ENCODE measurements at regions not wholly inside any gene's neighbourhood (a gene's known extent, or its start where the extent isn't known, plus 50 kb on each side); places are given as distances from the start of the nearest gene placed in this dataset.
"Not testable (repeated sequence)": the region's sequence is repeated elsewhere in the genome, so short reads cannot be mapped to it uniquely, and the experiment has no call there.

DNA sequence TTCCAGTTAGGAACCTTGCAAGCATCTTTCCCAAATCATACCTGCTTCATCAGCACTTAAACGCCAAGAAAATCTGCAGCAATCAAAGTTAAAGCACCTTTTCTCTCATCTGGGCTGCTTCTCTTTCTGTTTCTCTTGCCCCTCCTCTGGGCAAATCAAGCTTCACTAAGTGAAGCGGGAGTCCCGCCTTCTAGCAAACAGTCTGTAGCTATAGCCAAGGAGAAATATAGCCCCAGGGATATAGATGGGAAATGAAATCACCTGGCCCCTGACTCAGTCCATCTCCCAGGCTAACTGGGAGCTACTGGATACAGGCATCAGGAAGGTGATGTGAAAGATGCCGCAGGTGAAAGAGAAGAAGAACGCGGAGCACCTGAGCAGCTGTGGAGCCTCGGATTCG, 481.9 kb downstream of the C6orf118 start:
- no peak for DNase-seq (ENCODE audit: low spot score)

DNA sequence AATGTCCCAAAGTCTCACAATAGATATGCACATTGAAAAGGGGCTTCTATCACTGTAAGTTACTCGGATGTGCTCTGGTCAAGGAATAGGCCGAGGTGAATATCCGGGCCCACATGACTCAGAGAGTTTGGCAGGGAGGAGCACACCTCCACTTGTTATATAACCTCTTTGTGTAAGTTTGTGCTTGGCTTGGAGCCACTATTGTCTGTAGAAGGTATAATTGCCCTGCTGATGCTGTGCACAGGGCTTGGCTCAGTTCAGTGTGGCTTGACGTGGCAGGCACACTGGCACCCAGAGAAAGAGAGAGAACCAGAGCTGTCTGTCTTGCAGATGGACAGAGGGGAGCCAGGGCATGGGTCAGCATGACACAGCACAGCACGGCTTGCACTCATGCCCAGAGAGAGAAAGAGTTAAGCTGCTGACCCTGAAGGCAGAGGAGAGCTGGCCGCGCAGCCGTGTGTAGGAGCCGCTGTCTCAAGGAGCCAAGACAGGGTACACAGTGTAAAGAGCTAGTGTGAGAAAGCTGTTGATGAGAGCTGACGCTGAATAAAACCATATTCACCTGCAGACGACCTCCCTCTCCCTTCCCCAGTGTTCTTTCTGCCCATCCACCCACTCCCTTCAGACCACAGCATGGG, 482.5 kb downstream of the C6orf118 start:
- no peak for DNase-seq (ENCODE audit: low spot score)

DNA sequence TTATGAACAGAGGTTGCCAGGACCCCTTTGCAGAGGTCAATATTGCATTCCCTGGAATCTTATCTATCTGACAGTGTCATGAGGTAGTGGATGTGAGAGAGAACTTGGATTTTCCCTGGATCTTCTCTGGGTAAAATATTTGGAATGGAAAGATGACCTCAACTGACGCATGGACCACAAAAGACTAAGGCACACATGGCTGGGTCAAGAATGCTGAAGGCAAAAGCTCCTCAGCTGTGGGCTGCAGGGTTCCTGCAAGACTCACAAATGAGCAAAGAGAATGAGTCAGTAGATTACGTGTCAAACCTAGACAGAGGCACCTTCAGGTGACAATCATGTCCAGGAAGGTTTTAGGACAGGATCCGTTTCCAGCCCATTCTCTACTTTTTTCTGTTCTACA, 484.0 kb downstream of the C6orf118 start:
- DNase-seq (ENCODE audit: low spot score): no peak

DNA sequence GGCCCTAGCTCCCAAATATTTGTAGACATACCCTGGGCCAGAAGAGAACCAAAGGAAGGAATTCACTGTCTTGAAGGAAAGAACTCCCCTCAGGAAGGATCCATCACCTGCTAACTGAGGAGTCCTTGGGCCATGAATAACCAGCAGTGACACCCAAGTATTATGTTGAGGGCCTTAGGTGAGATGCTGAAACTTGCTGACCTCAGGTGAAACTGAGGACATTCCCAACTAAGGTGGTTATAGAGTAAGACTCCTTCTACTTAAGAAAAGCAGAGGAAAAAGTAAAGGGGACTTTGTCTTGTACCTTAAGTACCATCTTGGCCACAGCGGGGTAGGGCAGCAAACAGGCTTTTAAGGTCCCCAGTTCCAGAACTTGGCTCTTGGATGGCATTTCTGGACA, 491.7 kb downstream of the C6orf118 start:
- no peak for DNase-seq (ENCODE audit: low spot score)

DNA sequence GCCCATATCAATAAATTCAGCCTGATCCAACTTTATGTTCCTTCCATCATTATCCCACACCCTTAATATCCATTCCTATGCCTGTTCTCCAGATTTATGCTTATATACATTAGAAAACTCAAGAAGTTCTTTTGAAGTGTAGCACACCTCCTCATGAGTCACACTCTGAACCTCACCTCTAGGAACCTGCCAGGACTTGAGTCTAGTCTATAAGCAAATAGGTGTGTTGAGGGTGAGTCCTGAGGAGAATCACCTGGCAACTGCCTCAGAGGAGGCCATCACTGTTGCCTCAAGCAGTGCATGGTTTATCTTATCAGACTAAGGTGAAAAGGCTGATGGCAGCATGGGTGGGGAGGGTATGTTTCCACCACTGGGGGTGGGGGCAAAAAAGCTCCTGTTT, 496.7 kb downstream of the C6orf118 start:
- DNase-seq (ENCODE audit: low spot score): no peak

DNA sequence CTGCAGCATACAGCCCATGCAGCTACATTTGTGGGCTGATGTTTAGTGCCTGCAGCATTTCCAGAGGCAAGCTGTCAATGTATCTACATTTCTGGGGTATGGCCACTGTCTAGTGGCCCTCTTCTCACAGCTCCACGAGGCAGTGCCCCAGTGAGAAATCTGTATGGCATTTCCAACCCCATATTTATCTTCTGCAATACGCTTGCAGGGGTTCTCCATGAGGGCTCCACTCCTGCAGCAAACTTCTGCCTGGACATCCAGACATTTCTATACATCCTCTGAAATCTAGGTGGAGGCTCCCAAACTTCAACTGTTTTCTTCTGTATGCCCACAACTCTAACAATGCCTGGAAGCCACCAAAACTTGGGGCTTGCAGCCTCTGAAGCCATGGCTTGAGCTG, 502.3 kb downstream of the C6orf118 start:
- DNase-seq (ENCODE audit: low spot score): no peak

DNA sequence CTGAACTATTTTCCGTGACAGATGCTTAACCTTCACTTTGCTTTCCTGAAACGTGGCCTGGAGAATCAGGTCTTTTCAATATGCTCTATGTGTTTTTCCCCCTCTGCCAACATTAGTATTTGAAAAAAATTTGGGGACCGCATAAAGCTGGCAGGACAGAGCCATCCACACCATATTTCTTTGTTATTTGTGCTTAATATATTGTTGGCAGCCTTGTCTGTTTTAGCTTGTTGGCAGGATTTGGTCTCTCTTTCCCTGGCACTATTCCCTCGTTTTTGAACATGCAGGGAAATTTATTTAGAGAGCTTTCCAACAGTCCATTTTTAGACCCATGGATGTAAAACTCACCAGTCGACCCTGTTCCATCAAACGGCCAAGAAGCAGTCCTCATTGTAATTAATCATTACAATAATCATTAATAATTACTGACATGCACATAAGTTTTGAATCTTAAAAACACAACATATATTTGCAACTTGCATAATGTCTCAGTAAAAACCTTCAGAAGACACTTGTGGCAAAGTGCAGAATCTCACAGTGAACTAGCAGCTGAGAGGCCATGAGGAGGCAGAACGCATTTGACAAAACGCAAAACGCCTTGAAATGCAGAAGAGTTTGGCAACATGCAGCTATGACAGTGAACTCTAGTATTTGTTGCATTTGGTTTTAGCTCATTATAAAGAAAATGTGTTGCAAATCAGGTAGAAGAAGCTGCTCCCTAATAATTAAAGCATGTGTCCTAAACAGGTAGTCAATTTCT, 514.2 kb downstream of the C6orf118 start:
- no peak for DNase-seq (ENCODE audit: low spot score)

DNA sequence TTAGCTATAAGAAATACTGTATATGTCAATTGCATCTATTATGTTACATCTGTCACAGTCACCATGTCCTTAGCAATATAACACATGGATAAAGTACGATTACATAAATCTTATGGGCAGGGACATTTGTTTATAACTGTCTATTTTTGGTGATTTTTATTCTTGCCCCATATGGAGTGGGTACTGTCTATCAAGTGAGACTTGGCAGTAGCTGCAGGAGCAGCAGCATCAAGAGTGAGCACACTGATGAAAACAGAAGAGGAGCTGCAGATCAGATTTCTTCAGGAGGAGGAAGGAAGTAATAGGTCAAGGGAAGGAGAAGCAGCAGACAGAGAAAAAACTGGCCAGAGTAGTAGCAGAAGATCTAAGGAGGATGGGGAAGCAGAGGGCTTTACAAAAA, 516.7 kb downstream of the C6orf118 start:
- no peak for DNase-seq (ENCODE audit: low spot score)

DNA sequence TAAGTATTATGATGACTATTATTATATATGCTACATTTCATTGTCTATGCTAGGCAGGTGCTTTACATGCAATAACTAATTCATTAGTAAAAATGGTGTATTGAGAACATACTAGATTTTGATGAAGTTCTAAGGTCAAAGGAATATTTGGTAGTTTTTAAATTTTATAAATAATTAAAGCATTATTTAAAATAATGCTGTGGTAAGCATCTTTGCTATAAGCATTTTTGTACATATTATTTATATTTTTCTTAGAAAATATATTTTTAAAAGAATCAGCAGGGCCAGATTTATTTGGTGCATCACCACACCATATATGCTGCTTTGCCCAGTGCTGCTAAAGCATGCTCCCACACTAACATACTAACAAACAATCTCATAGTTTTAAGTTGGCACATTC, 517.9 kb downstream of the C6orf118 start:
- DNase-seq (ENCODE audit: low spot score): no peak

DNA sequence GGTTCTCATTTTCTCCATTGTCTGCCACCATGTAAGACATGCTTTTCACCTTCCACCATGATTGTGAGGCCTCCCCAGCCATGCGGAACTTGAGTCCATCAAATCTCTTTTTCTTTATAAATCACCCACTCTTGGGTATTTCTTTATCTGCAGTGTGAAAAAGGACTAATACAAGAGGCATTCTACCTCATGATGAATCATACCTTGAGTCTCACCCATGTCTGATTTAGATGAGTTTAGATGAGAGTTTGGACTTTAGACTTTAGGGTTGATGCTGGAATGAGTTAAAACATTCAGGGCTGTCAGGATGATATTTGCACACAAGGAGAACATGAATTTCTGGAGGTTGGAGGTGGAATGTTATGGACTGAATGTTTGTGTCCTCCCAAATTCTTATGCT, 545.6 kb downstream of the C6orf118 start:
- DNase-seq (ENCODE audit: low spot score): no peak

DNA sequence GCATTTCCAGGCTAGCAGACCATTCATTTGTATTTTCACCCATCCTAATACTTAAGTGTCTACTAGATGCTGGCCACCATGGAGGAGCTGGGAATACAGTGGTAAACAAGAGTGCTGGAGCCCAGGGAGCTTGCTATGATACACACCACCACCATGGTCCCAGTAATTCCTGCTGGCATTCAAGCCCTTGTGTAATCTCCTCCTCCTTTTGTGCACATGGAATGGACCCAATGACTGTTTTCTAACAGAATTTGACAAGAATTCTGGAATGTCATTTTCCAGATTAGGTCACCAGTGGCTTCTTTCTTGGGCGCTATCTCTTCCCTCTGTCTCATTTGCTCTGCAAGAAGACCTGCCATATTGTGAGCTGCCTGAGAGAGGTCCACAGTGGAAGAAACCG, 552.0 kb downstream of the C6orf118 start:
- DNase-seq (ENCODE audit: low spot score): no peak

DNA sequence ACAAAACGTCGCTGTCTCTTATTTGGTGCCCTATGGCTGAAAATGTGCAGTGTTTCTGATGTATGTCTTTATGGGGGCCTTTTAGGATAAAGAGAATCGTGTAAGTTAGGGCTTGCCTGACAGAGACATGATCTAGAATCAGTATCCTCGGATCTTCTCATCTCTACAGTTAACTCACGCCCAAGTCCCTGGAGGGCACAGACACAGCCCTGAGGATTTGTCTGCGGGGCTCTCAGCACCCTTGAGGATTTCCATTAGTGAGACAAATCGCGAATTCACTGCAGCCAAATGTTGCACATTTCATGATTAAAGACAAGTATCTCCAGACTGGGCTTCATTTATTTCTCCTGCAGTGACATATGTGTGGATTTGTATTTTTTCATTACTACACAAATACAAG, 552.7 kb downstream of the C6orf118 start:
- DNase-seq (ENCODE audit: low spot score): no peak

DNA sequence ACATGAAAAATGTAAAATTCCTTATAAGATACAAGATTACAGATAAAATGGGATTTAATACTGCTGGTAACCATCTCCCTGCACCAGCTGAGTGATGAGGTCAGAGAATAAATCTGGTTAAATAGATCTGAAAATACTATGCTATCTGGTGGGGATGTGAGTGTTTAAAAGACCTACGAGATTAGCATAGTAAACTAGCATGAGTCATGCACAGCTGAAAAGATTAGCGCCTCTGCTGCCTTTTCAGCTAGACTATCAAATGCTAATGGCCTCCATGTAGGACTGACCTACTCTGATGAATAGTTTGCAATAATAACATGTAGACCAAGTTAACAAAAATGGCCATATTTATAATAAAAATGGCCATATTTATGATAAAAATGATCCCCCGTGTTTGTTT, 553.3 kb downstream of the C6orf118 start:
- DNase-seq (ENCODE audit: low spot score): no peak

DNA sequence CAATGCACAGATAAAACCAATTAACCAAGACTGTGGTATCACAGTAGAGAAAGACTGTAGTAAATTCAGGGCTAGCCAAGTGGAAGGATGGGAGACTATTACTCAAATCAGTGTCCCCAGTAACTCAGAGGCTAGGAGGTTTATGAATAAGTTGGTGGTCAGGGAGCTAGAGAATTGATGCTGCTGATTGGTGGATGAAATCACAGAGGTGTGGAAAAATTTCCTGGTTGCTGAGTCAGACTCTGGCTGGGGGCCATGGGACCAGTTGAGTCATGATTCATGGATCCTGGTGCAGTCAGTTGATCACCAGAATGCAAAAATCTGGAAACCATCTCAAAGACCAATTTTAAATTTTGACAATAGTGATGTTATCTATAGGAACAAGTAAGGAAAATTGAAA, 555.9 kb downstream of the C6orf118 start:
- DNase-seq (ENCODE audit: low spot score): no peak

DNA sequence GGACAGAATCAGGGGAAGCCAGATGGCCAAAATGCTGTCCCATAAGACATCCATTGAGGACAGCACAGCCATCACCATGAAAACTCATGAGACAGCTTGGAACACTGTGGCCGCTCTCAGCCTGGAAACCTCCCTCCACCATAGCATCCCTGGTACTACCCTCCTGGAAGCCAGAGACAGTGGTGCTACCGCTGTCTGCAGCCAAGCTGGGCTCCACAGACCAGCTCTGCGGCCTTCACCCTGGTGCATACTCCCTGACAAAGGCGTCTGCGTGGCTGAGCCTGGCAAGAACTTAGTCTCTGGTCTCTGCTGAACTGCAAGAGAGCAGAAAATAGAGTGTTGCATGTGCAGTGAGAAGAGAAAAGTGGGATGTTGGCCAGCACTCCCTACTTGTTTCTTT, 558.0 kb downstream of the C6orf118 start:
- no peak for DNase-seq (ENCODE audit: low spot score)

DNA sequence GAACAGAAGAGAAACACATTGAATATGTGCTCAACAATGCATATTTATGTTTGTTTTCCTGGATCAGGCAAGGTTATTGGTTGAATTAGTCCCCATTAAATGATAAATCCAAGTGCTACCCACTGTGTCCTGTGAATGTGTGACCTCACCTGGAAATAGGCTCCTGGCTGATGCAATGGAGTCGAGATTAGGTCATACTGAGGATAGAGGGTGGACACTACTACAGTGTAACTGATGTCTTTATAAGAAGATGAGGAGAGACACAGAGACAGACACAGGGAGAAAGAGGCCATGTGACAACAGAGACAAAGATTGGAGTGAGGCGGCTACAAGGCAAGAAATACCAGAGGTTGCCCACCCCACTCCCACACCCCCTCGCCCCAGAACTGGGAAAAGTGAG, 559.3 kb downstream of the C6orf118 start:
- DNase-seq (ENCODE audit: low spot score): no peak

DNA sequence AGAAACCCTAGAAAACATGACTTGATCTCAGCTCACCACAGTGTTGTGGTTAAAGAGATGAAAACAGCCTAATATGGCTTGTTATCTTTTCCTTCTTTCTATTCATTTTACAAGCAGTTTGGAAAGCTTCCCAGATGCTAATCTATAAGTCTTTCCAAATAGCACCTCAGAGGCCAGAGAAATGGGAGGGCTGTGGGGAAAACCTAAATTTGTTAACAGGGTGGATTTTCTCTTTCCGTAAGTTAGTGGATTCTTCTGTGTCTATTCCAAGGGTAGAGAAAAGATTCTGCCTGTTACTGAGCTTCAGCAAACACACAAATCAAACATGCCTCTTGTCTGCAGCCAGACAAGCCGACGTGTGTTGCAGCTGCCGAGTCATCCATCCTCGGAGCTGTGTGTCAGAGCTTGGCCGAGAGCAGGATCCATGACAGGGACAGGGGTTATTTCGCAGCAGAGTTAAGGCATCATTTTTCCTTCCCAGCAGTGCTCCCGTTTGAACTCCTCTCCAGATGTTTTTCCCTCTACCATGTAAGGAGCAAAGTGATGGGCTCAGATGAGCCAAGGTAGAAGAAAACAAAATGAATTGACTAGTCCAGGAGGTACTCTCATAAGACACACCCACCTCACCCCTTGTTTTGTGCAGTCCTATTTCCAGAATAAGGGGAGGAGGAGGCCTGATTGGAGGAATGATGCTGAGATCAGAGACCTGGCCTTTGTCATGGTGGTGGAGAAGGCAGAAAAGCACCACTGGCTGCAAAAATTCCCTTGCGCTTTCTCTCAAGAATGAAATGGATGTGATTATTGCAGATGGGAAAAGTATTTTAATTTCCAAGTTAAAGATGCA, 560.0 kb downstream of the C6orf118 start:
- peak; percentile 37 for DNase-seq (ENCODE audit: low spot score)

DNA sequence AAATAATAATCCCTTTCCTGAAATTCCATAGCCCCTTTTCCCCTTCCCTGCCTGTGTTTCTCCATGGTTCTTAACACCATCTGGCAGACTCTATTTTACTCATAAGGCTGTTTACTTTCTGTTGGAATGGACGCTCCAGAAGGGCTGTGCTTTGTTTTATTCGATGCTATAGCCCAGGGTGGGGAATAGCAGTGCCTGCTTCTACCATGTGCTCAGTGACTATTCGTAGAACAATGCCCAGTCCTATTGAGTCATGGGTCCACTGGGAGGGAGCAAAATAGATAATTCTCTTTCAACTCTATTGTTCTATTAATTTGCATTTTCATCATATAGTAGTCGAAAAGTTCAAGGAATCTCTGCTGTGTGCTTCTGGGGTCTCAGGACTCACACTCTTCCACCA, 565.1 kb downstream of the C6orf118 start:
- no peak for DNase-seq (ENCODE audit: low spot score)

DNA sequence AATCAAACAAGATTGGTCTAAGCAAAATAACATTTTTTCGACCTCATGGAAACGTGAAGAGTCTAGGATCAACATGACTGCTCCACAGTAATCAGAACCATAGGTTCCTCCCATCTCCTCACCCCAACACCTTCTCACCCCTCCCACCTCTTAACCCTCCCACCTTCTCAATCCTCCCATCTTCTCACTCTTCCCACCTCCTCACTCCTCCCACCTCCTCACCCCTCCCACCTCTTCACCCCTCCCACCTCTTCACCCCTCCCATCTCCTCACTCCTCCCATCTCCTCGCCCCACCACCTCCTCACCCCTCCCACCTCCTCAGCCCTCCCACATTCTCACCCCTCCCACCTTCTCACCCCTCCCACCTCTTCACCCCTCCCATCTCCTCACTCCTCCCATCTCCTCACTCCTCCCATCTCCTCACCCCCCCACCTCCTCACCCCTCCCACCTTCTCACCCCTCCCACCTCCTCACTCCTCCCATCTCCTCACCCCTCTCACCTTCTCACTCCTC, 567.4 kb downstream of the C6orf118 start:
- DNase-seq (ENCODE audit: low spot score): no peak

DNA sequence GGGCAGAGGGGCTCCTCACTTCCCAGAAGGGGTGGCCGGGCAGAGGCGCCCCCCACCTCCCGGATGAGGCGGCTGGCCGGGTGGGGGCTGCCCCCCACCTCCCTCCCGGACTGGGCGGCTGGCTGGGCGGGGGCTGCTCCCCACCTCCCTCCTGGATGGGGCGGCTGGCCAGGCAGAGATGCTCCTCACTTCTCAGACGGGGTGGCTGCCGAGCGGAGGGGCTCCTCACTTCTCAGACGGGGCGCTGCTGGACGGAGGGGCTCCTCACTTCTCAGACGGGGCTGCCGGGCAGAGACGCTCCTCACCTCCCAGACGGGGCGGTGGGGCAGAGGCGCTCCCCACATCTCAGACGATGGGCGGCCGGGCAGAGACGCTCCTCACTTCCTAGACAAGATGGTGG, 573.3 kb downstream of the C6orf118 start:
- DNase-seq (ENCODE audit: low spot score): not testable (repeated sequence)

DNA sequence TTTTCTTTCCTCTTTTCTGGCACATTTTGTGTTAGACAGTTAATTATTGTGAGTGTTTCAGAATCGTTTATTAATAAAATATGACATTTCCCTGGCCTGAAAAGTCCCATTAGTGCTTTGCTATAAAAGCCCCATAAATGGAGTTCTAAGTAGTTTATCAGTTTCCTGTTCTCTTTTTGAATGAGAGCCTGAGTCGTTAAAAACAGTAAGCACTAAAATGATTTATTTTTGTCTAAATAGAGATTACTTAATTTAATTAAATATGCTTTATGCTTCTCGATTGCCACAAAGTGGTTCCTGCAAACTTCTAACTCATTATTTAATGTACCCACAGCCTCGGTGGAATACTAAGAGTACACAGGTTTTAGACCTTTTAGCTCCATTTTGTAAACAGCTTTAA, 577.9 kb downstream of the C6orf118 start:
- no peak for DNase-seq (ENCODE audit: low spot score)

DNA sequence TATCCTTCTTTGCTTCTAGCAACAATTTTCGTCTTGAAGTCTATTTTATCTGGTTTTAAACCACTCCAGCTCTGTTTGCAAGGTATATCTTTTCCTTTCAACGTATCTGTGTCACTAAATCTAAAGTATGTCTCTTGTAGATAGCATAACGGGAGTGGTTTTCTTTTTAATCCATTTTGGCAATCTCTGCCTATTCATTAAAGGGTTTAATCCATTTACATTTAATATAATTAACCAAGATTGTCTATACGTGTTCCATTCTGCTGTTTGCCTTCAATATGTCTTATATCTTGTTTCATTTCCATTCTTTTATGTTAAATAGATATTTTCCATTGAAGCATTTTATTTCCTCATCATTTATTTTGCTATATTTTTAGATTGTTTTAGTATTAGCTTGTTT, 587.9 kb downstream of the C6orf118 start:
- DNase-seq (ENCODE audit: low spot score): no peak

DNA sequence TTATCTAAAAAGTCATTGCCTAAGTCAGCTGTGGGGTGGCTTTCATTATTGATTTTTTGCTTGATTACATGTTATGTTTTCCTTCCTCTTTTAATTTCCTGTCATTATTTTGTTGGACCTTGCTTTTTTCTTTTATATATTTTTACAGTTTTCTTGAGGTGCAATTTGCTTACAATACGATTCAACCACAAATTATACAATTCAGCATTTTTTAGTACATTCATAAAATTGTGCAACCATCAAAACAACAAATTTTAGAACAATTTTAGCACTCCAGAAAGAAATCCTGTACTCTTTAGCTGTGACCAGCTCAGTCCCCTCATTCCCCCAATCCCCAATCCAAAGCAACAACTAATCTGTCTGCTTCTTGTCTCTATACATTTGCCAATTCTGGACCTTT, 608.9 kb downstream of the C6orf118 start:
- no peak for DNase-seq (ENCODE audit: low spot score)
